Fibroblast of mammary gland (primary cell): ENCODE measurements at regions not wholly inside any gene's neighbourhood (a gene's known extent, or its start where the extent isn't known, plus 50 kb on each side); places are given as distances from the start of the nearest gene placed in this dataset.
"Not testable (repeated sequence)": the region's sequence is repeated elsewhere in the genome, so short reads cannot be mapped to it uniquely, and the experiment has no call there.

Experiments used
- DNase-seq: peaks from one replicate; pipeline ENCODE4 v3.0.0-alpha.2; 2010; ENCODE audit warnings: low read depth
- H3K4me3 ChIP-seq: 2 replicates; pipeline ENCODE4 v1.5.1; 2011; ENCODE audit warnings: low read depth, mild to moderate bottlenecking, low read length, moderate library complexity; ENCODE audit not compliant: control insufficient read depth
- CTCF ChIP-seq: conservative IDR thresholded peaks from 2 replicates; pipeline ENCODE4 v1.5.1; 2011; ENCODE audit warnings: low read depth, low read length, inconsistent platforms; ENCODE audit not compliant: control insufficient read depth, insufficient read depth

- DNase-seq = no peak
- no peak overlapping the region for H3K4me3 ChIP-seq
- no peak for TF ChIP-seq CTCF
These were observed 360.9 kb downstream of the ADGRD1 start for GRCh38 chr12:131314524-131315090.

- no peak for TF ChIP-seq CTCF
- DNase-seq = no peak
- no peak overlapping the region for H3K4me3 ChIP-seq
These were observed 361.9 kb downstream of the ADGRD1 start for GRCh38 chr12:131315601-131316000.

- TF ChIP-seq CTCF = no peak
- no peak for DNase-seq
- H3K4me3 ChIP-seq = no peak overlapping the region
These were observed 362.7 kb downstream of the ADGRD1 start for GRCh38 chr12:131316388-131316787.

GRCh38 chr12:131318045-131318685, 364.5 kb downstream of the ADGRD1 start:
- TF ChIP-seq CTCF = no peak
- no peak for DNase-seq
- H3K4me3 ChIP-seq = no peak overlapping the region

- TF ChIP-seq CTCF = no peak
These were observed 368.3 kb downstream of the ADGRD1 start for GRCh38 chr12:131321988-131322387.

GRCh38 chr12:131322460-131322859, 368.8 kb downstream of the ADGRD1 start:
- not testable (repeated sequence) for DNase-seq, H3K4me3 ChIP-seq

More at GRCh38 chr12:131321988-131322387, 368.3 kb downstream of the ADGRD1 start:
- H3K4me3 ChIP-seq = no peak overlapping the region
- DNase-seq = no peak

- no peak overlapping the region for H3K4me3 ChIP-seq
- DNase-seq = no peak
- no peak for TF ChIP-seq CTCF
These were observed 370.2 kb downstream of the ADGRD1 start for GRCh38 chr12:131323879-131324278.
